Islet precursor cell (in vitro differentiated cells): ENCODE measurements at regions not wholly inside any gene's neighbourhood (a gene's known extent, or its start where the extent isn't known, plus 50 kb on each side); places are given as distances from the start of the nearest gene placed in this dataset.

Source experiments
- DNase-seq: peaks from one replicate; pipeline ENCODE4 v3.0.0-alpha.2; 2018

DNA sequence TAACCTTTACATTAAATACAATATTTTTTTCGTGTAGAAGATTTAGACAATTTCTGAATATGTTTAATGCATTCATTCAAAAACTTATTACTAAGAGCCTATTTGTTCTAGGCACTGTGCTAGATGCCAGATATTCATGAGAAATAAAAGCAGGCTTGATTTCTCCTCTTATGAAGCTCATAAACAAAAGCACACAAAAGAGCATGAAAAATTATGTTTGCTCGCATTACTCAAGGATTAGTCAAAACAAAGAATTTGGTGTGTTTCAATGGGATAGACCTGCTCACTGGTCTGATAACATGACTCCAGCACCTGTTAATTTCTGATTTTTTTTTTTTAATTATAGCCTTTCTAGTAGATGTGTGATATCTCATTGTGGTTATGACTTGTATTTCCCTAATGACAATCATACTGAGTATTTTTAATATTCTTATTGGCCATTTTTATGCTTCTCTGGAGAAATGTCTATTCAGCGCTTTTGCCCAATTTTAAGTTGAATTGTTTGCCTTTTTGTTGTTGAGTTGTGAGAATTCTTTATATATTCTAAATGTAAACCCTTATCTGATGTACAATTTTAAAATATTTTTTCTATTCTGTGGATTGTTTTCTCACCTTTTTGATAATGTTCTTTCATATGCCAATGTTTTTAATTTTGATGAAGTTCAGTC is 382.3 kb upstream of the ADGRL4 start:
- DNase-seq = no peak

DNA sequence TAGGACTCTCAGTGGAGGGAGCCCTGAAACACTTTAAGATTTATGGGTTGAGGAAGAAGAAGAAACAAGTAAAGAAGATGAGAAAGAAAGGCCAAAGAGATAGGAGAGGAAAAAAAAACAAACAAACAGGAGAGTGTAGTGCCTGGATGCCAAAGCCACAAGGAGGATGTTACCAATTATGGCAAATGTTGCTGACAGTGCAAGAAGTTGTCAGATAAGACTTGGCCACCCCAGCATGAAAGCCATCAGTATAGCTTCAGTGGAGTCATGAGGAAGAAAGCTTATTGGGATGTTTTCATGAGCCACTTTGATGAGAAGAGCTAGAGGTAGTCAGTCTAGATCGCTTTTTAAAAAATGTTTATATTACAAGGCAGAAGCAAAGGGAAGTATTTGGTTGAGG is 380.2 kb upstream of the ADGRL4 start:
- no peak for DNase-seq

- DNase-seq = no peak
These were observed 373.5 kb upstream of the ADGRL4 start for GRCh38 chr1:79380078-79380477.

DNA sequence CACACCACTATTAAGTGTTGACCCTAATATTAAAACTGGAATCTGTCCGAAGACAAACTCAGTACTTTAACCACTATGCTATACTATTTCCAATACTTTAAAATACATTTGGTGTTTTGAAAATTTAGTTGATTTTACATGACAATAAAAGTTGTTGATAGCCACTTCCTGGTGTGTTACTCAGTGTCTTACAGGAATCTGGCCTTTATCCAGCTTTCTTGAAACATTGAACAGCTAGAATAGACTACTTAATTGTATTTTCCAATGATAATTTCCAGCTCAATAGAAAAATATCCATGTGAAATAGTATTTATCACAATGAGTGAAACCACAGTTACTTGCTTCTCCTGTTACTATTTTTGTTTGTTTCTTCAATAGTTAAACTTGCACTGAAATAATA is 369.6 kb upstream of the ADGRL4 start:
- no peak for DNase-seq

DNA sequence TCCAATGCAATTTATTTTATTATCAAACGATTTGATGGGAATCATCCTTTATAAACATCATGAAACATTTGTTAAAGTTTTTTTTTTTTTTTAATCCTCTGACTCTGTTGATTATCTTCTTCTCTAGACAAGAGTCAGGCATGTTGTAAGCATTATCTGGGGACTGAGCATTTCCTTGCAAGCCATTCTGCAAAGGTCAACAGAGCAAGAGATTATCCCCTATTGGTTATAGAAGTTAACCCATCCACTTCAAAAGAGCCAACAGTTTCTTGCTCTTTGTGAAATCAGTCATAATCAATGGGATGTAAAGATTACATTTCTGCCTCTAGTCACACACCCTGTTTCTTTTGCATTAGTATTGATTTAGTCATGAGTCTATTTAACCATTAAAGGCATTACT is 368.8 kb upstream of the ADGRL4 start:
- DNase-seq = no peak

DNA sequence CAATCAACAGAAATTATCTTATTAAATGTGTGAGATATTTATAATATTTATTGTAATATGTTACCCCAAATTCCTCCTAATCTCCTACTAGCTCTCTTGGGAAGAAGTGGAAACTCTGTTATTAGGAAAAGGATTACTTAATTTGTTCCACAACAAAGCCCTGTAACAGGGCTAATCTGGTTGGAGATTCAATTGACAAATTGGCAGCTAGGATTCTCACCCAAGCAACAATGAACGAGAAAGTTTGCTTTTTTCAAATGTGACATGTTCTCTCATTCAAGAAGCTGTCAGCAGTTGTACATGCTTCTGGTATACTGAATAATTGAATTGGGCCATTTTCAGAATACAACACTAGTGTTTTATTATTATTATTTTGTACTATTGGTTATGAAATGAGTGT is 367.9 kb upstream of the ADGRL4 start:
- DNase-seq = no peak

- DNase-seq = no peak
These were observed 367.1 kb upstream of the ADGRL4 start for GRCh38 chr1:79373481-79374125.

DNA sequence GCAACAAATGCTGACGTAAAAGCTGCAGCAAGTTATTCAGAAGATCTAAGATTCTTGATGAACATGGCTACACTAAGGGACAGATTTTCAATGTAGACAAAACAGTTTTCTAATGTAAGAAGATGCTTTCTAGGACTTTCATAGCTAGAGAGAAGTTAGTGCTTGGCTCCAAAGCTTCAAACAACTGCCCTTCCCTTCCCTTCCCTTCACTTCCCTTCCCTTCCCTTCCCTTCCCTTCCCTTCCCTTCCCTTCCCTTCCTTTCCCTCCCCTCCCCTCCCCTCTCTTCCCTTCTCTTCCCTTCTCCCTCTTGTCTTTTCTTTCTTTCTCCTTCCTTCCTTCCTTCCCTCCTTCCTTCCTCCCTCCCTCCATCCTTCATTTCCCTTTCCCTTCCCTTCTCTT is 365.3 kb upstream of the ADGRL4 start:
- no peak for DNase-seq

DNA sequence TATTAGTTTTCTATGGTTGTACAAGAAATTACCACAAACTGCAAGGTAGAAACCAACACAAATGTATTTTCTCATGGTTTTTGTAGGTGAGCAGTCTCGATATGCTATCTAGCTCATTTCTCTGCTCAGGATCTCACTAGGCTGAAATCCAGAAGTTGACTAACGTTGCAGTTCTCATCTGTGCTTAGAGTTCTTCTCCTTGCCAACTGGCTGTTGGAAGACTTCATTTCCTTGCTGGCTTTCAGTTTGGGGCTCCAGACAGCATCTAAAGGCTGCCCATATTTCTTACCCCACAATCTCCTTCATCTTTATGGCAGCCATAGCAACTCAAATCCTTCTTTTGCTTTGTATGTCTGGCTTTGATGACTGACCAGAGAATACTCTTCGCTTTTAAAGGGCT is 362.6 kb upstream of the ADGRL4 start:
- DNase-seq = no peak

- DNase-seq = no peak
These were observed 358.4 kb upstream of the ADGRL4 start for GRCh38 chr1:79364896-79365295.

GRCh38 chr1:79363430-79363829 is 356.9 kb upstream of the ADGRL4 start:
- DNase-seq = no peak

DNA sequence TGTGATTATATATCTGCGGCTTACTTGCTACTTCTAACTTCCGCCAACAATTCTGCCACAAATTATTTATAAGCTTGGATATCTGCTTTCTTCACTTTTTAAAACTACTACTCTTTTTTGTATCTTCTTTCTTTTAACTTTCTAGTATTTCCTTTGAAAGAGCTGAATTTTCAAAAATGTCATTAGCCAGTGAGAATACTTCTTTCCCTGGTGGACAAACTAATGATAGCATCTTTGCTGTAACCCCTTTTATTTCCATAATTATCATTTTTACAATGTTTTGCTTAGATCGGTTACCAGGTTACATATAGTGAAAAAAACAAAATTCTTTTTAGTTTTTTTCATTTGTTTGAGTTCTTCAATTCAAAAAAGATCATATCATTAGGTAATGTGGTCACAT is 355.9 kb upstream of the ADGRL4 start:
- DNase-seq = no peak

GRCh38 chr1:79355090-79355489 is 348.6 kb upstream of the ADGRL4 start:
- no peak for DNase-seq

- DNase-seq = no peak
These were observed 346.7 kb upstream of the ADGRL4 start for GRCh38 chr1:79353224-79353623.

- DNase-seq = no peak
These were observed 320.3 kb upstream of the ADGRL4 start for GRCh38 chr1:79326875-79327274.

DNA sequence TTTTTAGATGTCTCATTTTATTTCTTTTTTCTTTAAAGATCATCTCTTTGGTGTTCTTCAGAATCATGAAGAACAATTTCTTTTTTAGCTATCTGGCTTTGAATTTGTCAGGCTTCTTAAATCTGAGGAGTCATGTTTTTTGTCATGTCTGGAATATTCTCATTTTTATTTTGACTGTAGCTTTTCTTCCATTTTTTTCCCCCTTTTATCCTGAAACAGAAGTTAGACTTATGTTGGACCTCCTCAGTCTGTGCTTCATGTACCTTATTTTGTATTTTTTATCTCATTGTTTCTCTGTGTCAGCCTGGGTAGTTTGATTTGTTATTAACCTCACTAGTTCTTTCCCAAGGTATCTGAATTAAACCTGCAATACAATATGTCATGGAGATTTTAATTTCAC is 319.2 kb upstream of the ADGRL4 start:
- DNase-seq = no peak

DNA sequence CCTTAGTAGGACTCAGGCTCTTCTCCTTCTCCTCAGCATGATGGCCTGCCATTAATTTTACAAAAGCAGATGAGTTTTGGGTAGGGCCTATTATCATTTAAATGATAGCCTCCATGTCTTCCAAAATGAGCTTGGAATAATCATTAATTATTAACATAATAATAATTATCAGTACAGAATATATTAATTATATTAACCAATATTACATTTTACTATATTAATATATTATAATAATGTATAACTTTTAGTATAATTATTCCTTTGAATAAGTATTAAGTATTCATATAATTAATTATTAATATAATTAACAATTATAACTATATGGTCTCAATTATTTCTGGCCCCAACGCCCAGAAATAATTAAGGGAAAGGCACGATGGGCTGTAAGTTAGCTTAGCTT is 318.6 kb upstream of the ADGRL4 start:
- DNase-seq = no peak

GRCh38 chr1:79323239-79324025 is 316.9 kb upstream of the ADGRL4 start:
- DNase-seq = no peak

DNA sequence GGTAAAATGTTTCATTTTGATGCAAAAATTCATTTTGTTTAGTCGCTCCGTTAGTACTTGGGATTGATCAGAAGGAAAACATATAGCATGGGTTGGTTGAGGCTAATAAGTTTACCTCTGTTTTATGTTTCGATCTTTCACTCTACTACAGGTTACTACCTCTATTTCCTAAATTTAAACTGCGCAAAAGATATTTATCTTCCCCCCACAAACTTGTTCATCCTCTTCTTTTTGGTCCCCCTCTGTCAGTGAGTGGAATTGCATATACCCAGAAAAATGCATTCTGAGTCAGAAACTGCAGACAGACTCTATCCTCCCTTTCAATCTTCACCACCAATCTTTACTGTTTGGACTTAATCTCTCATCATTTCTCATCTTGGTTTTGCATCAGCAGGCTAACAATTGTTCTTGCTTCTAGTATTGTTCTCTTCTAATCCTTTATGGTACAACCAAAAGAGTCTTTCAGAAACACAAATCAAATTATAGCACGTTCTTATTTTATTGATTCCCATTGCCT is 316.0 kb upstream of the ADGRL4 start:
- DNase-seq = no peak

- no peak for DNase-seq
These were observed 305.9 kb upstream of the ADGRL4 start for GRCh38 chr1:79312438-79312837.

DNA sequence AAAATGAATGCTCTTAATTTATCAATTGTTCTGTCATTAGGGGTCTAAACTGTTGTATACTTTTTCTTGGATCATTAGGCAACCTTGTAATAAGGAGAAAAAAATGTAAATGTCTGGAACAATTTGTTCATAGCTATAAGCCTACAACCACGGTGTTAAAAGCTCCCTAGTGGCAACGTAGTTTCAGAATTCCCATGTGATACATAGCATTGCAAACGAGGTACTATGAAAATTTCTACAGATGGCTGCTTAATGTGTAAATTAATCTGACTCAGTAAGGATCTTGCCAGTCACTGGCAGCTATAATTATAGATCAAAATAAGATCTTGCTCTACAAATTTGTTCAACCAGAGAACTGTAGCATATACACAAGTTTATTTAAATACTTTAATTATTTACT is 304.1 kb upstream of the ADGRL4 start:
- DNase-seq = no peak

DNA sequence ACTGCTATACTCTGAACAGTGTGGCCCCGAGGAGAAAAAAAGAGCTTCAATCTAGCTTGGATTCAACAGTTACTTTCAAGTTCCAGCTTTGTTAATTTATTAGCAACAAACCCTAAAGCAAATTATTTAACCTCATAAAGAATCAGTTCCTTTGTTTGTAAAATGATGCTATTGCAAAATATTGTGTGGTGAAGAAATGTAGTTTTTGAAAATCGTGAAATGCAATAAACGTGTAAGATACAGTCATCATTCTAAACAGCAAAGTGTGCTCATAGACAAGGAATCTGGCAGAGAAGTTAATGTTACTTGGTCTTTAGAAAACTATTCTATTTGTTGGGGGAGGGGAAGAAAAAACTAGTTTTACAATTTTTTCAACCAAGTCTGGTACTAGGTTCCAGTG is 297.6 kb upstream of the ADGRL4 start:
- DNase-seq = no peak

DNA sequence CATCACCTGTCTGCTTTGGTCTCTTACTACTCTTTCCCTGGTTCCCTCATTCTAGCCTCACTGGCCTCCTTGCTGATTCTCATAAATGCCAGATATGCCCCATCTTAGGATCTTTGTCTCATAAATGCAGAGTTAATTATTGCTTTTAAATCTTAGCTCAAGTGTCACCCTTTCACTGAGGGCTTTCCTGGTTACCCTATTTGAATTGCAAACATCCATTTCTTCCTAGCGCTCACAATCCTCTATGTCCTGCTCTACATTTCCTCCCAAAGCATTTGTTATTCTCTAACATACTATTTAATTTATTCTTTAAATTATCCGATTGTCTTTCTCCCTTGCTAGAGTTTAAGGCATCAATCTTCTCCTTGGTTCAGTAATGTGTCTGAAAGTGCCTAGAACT is 296.5 kb upstream of the ADGRL4 start:
- DNase-seq = no peak

DNA sequence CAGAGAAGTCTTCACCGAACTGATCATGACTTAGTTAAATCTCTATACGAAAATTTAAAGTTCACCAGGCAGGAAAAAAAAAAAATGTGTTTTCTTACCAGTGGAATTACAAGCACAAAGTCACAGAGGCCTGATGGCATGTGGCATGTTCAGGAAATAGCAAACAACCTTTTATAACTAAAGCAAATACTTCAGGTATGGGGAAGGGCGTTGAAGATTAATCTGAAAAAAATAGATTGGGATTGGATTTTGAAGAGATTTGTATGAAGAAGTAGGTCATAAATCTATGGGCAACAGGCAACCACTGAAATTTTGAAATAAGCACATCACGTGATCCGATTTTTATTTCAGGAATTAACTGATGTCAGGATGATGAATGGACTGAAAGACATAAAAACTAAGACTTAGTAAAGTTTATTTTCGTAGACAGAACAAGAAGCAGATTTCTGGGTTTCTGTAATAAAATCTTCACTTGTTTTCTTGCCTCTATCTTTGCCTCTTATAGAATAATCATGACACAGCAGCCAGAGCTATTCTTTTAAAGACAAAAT is 295.9 kb upstream of the ADGRL4 start:
- DNase-seq = no peak
